ENCODE measurements at regions not wholly inside any gene's neighbourhood (a gene's known extent, or its start where the extent isn't known, plus 50 kb on each side); places are given as distances from the start of the nearest gene placed in this dataset.

DNA sequence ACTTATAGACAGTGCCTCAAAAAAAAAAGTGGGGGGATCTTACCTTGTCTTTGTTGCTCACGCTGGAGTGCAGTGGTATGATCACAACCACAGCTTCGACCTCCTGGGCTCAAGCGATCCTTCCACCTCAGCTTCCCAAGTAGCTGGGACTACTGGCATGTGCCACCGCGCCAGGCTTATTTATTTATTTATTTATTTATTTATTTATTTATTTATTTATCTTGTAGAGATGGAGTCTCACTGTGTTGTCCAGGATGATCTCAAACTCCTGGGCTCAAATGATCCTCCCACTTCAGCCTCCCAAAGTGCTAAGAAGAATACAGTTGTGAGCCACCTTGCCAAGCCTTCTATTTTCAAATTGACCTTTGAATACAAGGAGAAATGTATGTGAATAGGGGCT, 553.0 kb upstream of the BTBD3 start:
- no peak for TF ChIP-seq POLR2A (IDR thresholded peaks at IDR 0.05)
- TF ChIP-seq, protein P1, sequence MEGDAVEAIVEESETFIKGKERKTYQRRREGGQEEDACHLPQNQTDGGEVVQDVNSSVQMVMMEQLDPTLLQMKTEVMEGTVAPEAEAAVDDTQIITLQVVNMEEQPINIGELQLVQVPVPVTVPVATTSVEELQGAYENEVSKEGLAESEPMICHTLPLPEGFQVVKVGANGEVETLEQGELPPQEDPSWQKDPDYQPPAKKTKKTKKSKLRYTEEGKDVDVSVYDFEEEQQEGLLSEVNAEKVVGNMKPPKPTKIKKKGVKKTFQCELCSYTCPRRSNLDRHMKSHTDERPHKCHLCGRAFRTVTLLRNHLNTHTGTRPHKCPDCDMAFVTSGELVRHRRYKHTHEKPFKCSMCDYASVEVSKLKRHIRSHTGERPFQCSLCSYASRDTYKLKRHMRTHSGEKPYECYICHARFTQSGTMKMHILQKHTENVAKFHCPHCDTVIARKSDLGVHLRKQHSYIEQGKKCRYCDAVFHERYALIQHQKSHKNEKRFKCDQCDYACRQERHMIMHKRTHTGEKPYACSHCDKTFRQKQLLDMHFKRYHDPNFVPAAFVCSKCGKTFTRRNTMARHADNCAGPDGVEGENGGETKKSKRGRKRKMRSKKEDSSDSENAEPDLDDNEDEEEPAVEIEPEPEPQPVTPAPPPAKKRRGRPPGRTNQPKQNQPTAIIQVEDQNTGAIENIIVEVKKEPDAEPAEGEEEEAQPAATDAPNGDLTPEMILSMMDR (IDR thresholded peaks at IDR 0.05) = no peak

Measured in uterus (tissue), 2 donors.